CD4-positive, CD25-positive, alpha-beta regulatory T cell (primary cell): ENCODE measurements at regions not wholly inside any gene's neighbourhood (a gene's known extent, or its start where the extent isn't known, plus 50 kb on each side); places are given as distances from the start of the nearest gene placed in this dataset.

Experiments used
- ATAC-seq, 2 donors: fragments of 150-1000 bp; cut with Tn5 transposase; one replicate each; pipeline ENCODE4 v1.10.0; 2021; ENCODE audit warnings: low read depth in 2 of 2, moderate number of reproducible peaks in 2 of 2, moderate library complexity in 1 of 2
- DNase-seq, 3 donors: peaks; one replicate each; pipeline versions ENCODE4 v3.0.0 to v3.0.0-alpha.2; 2012 to 2022; ENCODE audit warnings: mixed read lengths in 1 of 3
- H3K27ac ChIP-seq: one replicate; pipeline ENCODE4 v1.7.0; 2013; ENCODE audit warnings: mild to moderate bottlenecking, low read length; ENCODE audit not compliant: insufficient read depth, poor library complexity, severe bottlenecking
- H3K27me3 ChIP-seq: one replicate; pipeline ENCODE4 v1.7.0; 2013; ENCODE audit warnings: low read length; ENCODE audit not compliant: control insufficient read depth, insufficient read depth
- H3K36me3 ChIP-seq: one replicate; pipeline ENCODE4 v1.7.0; 2013; ENCODE audit warnings: mild to moderate bottlenecking, low read length, moderate library complexity; ENCODE audit not compliant: control insufficient read depth, insufficient read depth
- H3K4me1 ChIP-seq: 2 replicates; pipeline ENCODE4 v1.7.0; 2013; ENCODE audit warnings: mild to moderate bottlenecking, low read length; ENCODE audit not compliant: insufficient read depth, control insufficient read depth, poor library complexity, severe bottlenecking
- H3K4me3 ChIP-seq: one replicate; pipeline ENCODE4 v1.7.0; 2013; ENCODE audit warnings: low read depth, mild to moderate bottlenecking, low read length, moderate library complexity
- H3K9me3 ChIP-seq, 2 experiments: 1 replicate in 1 of 2; 2 replicates in 1 of 2; pipeline ENCODE4 v1.7.0; 2013; ENCODE audit warnings: low read length in 2 of 2, mild to moderate bottlenecking in 1 of 2, moderate library complexity in 1 of 2; ENCODE audit not compliant: control insufficient read depth in 2 of 2
- H3K27ac Mint-ChIP-seq, 3 donors: one replicate each; pipeline ENCODE4 v1.8.0; 2020 to 2022; ENCODE audit warnings: mild to moderate bottlenecking in 3 of 3, mixed read lengths in 3 of 3, moderate library complexity in 2 of 3
- H3K27me3 Mint-ChIP-seq: one replicate; pipeline ENCODE4 v1.8.0; 2022; ENCODE audit warnings: mild to moderate bottlenecking, mixed read lengths
- H3K36me3 Mint-ChIP-seq: one replicate; pipeline ENCODE4 v1.8.0; 2020; ENCODE audit warnings: mixed read lengths
- H3K4me1 Mint-ChIP-seq, 4 donors: one replicate each; pipeline ENCODE4 v1.8.0; 2020 to 2022; ENCODE audit warnings: mixed read lengths in 4 of 4, mild to moderate bottlenecking in 1 of 4
- H3K4me3 Mint-ChIP-seq, 4 donors: one replicate each; pipeline ENCODE4 v1.8.0; 2020 to 2022; ENCODE audit warnings: mild to moderate bottlenecking in 4 of 4, mixed read lengths in 4 of 4, moderate library complexity in 3 of 4
- H3K9me3 Mint-ChIP-seq, 7 donors: one replicate each; pipeline ENCODE4 v1.8.0; 2020 to 2022; ENCODE audit warnings: mixed read lengths in 7 of 7, mild to moderate bottlenecking in 3 of 7, moderate library complexity in 2 of 7

GRCh38 chr12:67457136-67457535 lies 188.0 kb downstream of the CAND1 start:
- H3K27me3 Mint-ChIP-seq, result peaks cover 10% of the 10 kb centered on the region
- peaks cover 8 to 20% (median 13%) of the 10 kb centered on the region in 4 donors for H3K4me1 Mint-ChIP-seq
- Histone ChIP-seq H3K4me1 (peaks cover 2% of the 10 kb centered on the region), H3K9me3 (no peaks in the 10 kb centered on the region), H3K27me3 (peaks cover 4% of the 10 kb centered on the region), H3K27ac (no peak overlapping the region), H3K36me3 (no peaks in the 10 kb centered on the region), H3K4me3 (no peak overlapping the region)
- H3K36me3 Mint-ChIP-seq, result no peaks in the 10 kb centered on the region
- peak overlapping the region in 1 of 4 donors; percentile 71 for H3K4me3 Mint-ChIP-seq
- no peak overlapping the region for H3K27ac Mint-ChIP-seq
- ATAC-seq (no peak), DNase-seq (no peak)
- H3K9me3 Mint-ChIP-seq, result peaks cover 0 to 2% (median 0%) of the 10 kb centered on the region in 7 donors

GRCh38 chr12:67457778-67458665 lies 188.9 kb downstream of the CAND1 start:
- Histone ChIP-seq H3K36me3 (no peaks in the 10 kb centered on the region), H3K4me3 (no peak overlapping the region), H3K9me3 (no peaks in the 10 kb centered on the region), H3K4me1 (no peaks in the 10 kb centered on the region), H3K27ac (no peak overlapping the region), H3K27me3 (peaks cover 4% of the 10 kb centered on the region)
- DNase-seq (peak in 1 of 3 donors; percentile 11), ATAC-seq (no peak)
- H3K4me1 Mint-ChIP-seq, result peaks cover 1 to 14% (median 5%) of the 10 kb centered on the region in 4 donors
- peaks cover 14% of the 10 kb centered on the region for H3K27me3 Mint-ChIP-seq
- no peaks in the 10 kb centered on the region for H3K36me3 Mint-ChIP-seq
- no peak overlapping the region for H3K27ac Mint-ChIP-seq
- peaks cover 0 to 2% (median 0%) of the 10 kb centered on the region in 7 donors for H3K9me3 Mint-ChIP-seq
- H3K4me3 Mint-ChIP-seq, result peak overlapping the region in 1 of 4 donors; percentile 7

GRCh38 chr12:67459173-67459572 lies 189.4 kb upstream of the DYRK2 start:
- no peak for DNase-seq
- Mint-ChIP-seq H3K9me3 (no peaks in the 10 kb centered on the region), H3K4me1 (peaks cover 0 to 13% (median 2%) of the 10 kb centered on the region in 4 donors)

GRCh38 chr12:67459578-67459977 lies 189.0 kb upstream of the DYRK2 start:
- H3K27me3 Mint-ChIP-seq, result peaks cover 18% of the 10 kb centered on the region

More at GRCh38 chr12:67459173-67459572, 189.4 kb upstream of the DYRK2 start:
- H3K27me3 Mint-ChIP-seq, result peaks cover 14% of the 10 kb centered on the region
- peaks cover 4% of the 10 kb centered on the region for H3K27me3 ChIP-seq
- H3K27ac Mint-ChIP-seq, result no peak overlapping the region
- H3K4me3 ChIP-seq, result no peak overlapping the region
- no peaks in the 10 kb centered on the region for H3K36me3 Mint-ChIP-seq
- H3K36me3 ChIP-seq, result no peaks in the 10 kb centered on the region
- no peak overlapping the region for H3K27ac ChIP-seq
- no peaks in the 10 kb centered on the region for H3K4me1 ChIP-seq
- no peak for ATAC-seq
- H3K9me3 ChIP-seq, result no peaks in the 10 kb centered on the region
- H3K4me3 Mint-ChIP-seq, result no peak overlapping the region

GRCh38 chr12:67460388-67460787 lies 188.2 kb upstream of the DYRK2 start:
- Mint-ChIP-seq H3K9me3 (no peaks in the 10 kb centered on the region), H3K4me3 (no peak overlapping the region), H3K27me3 (peaks cover 19% of the 10 kb centered on the region), H3K4me1 (peaks cover 0 to 13% (median 2%) of the 10 kb centered on the region in 4 donors), H3K27ac (no peak overlapping the region), H3K36me3 (no peaks in the 10 kb centered on the region)
- DNase-seq (no peak), ATAC-seq (no peak)
- Histone ChIP-seq H3K4me1 (no peaks in the 10 kb centered on the region), H3K9me3 (no peaks in the 10 kb centered on the region), H3K27ac (no peak overlapping the region), H3K27me3 (peaks cover 4% of the 10 kb centered on the region), H3K36me3 (no peaks in the 10 kb centered on the region), H3K4me3 (no peak overlapping the region)

More at GRCh38 chr12:67459578-67459977, 189.0 kb upstream of the DYRK2 start:
- no peak for DNase-seq
- H3K27ac Mint-ChIP-seq, result no peak overlapping the region
- H3K4me1 ChIP-seq, result no peaks in the 10 kb centered on the region
- no peak overlapping the region for H3K4me3 ChIP-seq
- H3K9me3 ChIP-seq, result no peaks in the 10 kb centered on the region
- peaks cover 0 to 13% (median 2%) of the 10 kb centered on the region in 4 donors for H3K4me1 Mint-ChIP-seq
- H3K36me3 Mint-ChIP-seq, result no peaks in the 10 kb centered on the region
- no peaks in the 10 kb centered on the region for H3K9me3 Mint-ChIP-seq
- H3K27me3 ChIP-seq, result peaks cover 4% of the 10 kb centered on the region
- ATAC-seq, result no peak
- H3K27ac ChIP-seq, result no peak overlapping the region
- no peak overlapping the region for H3K4me3 Mint-ChIP-seq
- no peaks in the 10 kb centered on the region for H3K36me3 ChIP-seq

- no peaks in the 10 kb centered on the region for H3K4me1 ChIP-seq
- no peaks in the 10 kb centered on the region for H3K36me3 ChIP-seq
- no peaks in the 10 kb centered on the region for H3K27me3 ChIP-seq
- H3K9me3 ChIP-seq, result peaks cover 9 to 14% of the 10 kb centered on the region in 2 experiments
- H3K27ac ChIP-seq, result no peak overlapping the region
- Mint-ChIP-seq H3K9me3 (peaks cover 1 to 18% (median 7%) of the 10 kb centered on the region in 7 donors), H3K4me1 (peaks cover 0 to 7% (median 0%) of the 10 kb centered on the region in 4 donors), H3K27me3 (peaks cover 9% of the 10 kb centered on the region), H3K4me3 (no peak overlapping the region), H3K36me3 (peaks cover 6% of the 10 kb centered on the region), H3K27ac (no peak overlapping the region)
- ATAC-seq (no peak), DNase-seq (no peak)
- no peak overlapping the region for H3K4me3 ChIP-seq
These were observed 179.8 kb upstream of the DYRK2 start for GRCh38 chr12:67468549-67469245.

- Mint-ChIP-seq H3K4me3 (no peak overlapping the region), H3K36me3 (peaks cover 6% of the 10 kb centered on the region)
These were observed 178.9 kb upstream of the DYRK2 start for GRCh38 chr12:67469666-67470065.

More at GRCh38 chr12:67469666-67470065, 178.9 kb upstream of the DYRK2 start:
- Histone ChIP-seq H3K4me3 (no peak overlapping the region), H3K4me1 (no peaks in the 10 kb centered on the region), H3K27ac (no peak overlapping the region), H3K27me3 (no peaks in the 10 kb centered on the region), H3K9me3 (peaks cover 9 to 14% of the 10 kb centered on the region in 2 experiments), H3K36me3 (no peaks in the 10 kb centered on the region)
- Mint-ChIP-seq H3K9me3 (peaks cover 1 to 18% (median 7%) of the 10 kb centered on the region in 7 donors), H3K27me3 (peaks cover 4% of the 10 kb centered on the region), H3K4me1 (peaks cover 0 to 8% (median 0%) of the 10 kb centered on the region in 4 donors), H3K27ac (peak overlapping the region in 1 of 3 donors; percentile 26)
- ATAC-seq, result no peak
- DNase-seq, result no peak
